ENCODE measurements at regions not wholly inside any gene's neighbourhood (a gene's known extent, or its start where the extent isn't known, plus 50 kb on each side); places are given as distances from the start of the nearest gene placed in this dataset.

- H3K36me3 ChIP-seq (ENCODE audit: low read length), result no peaks in the 10 kb centered on the region
- no peak overlapping the region for H3K27ac ChIP-seq (ENCODE audit: low read depth, low read length)
- no peak for TF ChIP-seq EZH2phosphoT487 (conservative IDR thresholded peaks at IDR 0.05; ENCODE audit: low read length)
- TF ChIP-seq, protein P1, sequence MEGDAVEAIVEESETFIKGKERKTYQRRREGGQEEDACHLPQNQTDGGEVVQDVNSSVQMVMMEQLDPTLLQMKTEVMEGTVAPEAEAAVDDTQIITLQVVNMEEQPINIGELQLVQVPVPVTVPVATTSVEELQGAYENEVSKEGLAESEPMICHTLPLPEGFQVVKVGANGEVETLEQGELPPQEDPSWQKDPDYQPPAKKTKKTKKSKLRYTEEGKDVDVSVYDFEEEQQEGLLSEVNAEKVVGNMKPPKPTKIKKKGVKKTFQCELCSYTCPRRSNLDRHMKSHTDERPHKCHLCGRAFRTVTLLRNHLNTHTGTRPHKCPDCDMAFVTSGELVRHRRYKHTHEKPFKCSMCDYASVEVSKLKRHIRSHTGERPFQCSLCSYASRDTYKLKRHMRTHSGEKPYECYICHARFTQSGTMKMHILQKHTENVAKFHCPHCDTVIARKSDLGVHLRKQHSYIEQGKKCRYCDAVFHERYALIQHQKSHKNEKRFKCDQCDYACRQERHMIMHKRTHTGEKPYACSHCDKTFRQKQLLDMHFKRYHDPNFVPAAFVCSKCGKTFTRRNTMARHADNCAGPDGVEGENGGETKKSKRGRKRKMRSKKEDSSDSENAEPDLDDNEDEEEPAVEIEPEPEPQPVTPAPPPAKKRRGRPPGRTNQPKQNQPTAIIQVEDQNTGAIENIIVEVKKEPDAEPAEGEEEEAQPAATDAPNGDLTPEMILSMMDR (IDR thresholded peaks at IDR 0.05; ENCODE audit: insufficient read depth, low read length, poor library complexity, severe bottlenecking), result no peak
- H3K4me2 ChIP-seq (ENCODE audit: low read depth, low read length, poor library complexity, severe bottlenecking), result no peak overlapping the region
- no peaks in the 10 kb centered on the region for H3K9me3 ChIP-seq (ENCODE audit: insufficient read depth, low read length)
- no peaks in the 10 kb centered on the region; the same call in 1 of the 2 replicates for H4K20me1 ChIP-seq (ENCODE audit: low read depth, low read length)
- H3K4me3 ChIP-seq (ENCODE audit: insufficient read depth, low read length, poor library complexity, severe bottlenecking), result no peak overlapping the region
- no peaks in the 10 kb centered on the region for H3F3A ChIP-seq (ENCODE audit: insufficient read depth)
- no peaks in the 10 kb centered on the region for H3K9me2 ChIP-seq (replicated peaks; ENCODE audit: insufficient read depth, low read length)
- H3K79me2 ChIP-seq (ENCODE audit: insufficient read depth, low read length), result no peaks in the 10 kb centered on the region
- no peak overlapping the region for H3K9ac ChIP-seq (ENCODE audit: low read length)
- H3K27me3 ChIP-seq (ENCODE audit: low read length), result no peaks in the 10 kb centered on the region
- H2AFZ ChIP-seq (ENCODE audit: low read depth, low read length, severe bottlenecking), result no peak overlapping the region
Measured at GRCh38 chr9:90296539-90296938, 346.1 kb downstream of the DIRAS2 start.

- no peak overlapping the region for H3K9ac ChIP-seq (ENCODE audit: low read length)
Measured at GRCh38 chr9:90299968-90300367, 342.7 kb downstream of the DIRAS2 start.

DNA sequence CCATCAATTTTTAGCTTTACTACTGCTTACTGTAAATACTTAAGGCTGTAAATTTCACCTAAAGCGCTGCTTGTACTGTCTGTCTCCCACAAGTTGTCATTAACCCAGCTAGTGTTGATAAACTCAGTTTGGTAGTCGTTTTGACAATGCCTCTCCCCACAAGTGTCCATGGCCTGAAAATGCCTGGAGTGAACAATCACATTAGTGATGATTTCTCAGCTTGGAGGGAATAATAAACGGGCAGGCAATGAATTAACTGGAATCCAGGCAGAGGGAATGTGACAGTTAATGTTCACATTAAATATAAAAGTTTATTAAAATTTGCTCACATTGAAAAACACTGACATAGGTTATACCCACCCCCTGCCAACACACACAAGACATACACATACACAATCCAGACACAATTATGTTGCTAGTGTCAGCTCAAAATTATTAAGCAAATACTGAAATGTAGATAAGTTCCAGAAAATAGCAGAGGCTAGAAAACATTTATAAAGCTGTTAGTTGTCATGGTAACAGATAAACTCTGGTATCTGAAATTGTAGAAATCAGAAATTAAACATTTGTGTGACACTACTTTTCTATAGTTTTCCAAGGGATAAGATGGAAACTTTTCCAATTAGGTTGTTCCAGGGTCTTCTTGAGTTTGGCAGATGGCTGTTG, 341.9 kb downstream of the DIRAS2 start:
- Histone ChIP-seq H3K4me3 (ENCODE audit: insufficient read depth, low read length, poor library complexity, severe bottlenecking) (no peak overlapping the region), H3K9me2 (replicated peaks; ENCODE audit: insufficient read depth, low read length) (no peaks in the 10 kb centered on the region), H4K20me1 (ENCODE audit: low read depth, low read length) (no peaks in the 10 kb centered on the region; the same call in 1 of the 2 replicates), H3K9me3 (ENCODE audit: insufficient read depth, low read length) (no peaks in the 10 kb centered on the region), H3K27me3 (ENCODE audit: low read length) (no peaks in the 10 kb centered on the region), H2AFZ (ENCODE audit: low read depth, low read length, severe bottlenecking) (no peak overlapping the region), H3K9ac (ENCODE audit: low read length) (no peak overlapping the region), H3K36me3 (ENCODE audit: low read length) (no peaks in the 10 kb centered on the region), H3K27ac (ENCODE audit: low read depth, low read length) (no peak overlapping the region), H3K79me2 (ENCODE audit: insufficient read depth, low read length) (no peaks in the 10 kb centered on the region), H3F3A (ENCODE audit: insufficient read depth) (no peaks in the 10 kb centered on the region), H3K4me2 (ENCODE audit: low read depth, low read length, poor library complexity, severe bottlenecking) (no peak overlapping the region)
- no peak for TF ChIP-seq EZH2phosphoT487 (conservative IDR thresholded peaks at IDR 0.05; ENCODE audit: low read length)
- TF ChIP-seq, protein P1 (IDR thresholded peaks at IDR 0.05; ENCODE audit: insufficient read depth, low read length, poor library complexity, severe bottlenecking), result no peak

More at GRCh38 chr9:90299968-90300367, 342.7 kb downstream of the DIRAS2 start:
- Histone ChIP-seq H3F3A (ENCODE audit: insufficient read depth) (no peaks in the 10 kb centered on the region), H3K79me2 (ENCODE audit: insufficient read depth, low read length) (no peaks in the 10 kb centered on the region), H4K20me1 (ENCODE audit: low read depth, low read length) (no peaks in the 10 kb centered on the region; the same call in 1 of the 2 replicates), H3K27ac (ENCODE audit: low read depth, low read length) (no peak overlapping the region), H3K9me2 (replicated peaks; ENCODE audit: insufficient read depth, low read length) (no peaks in the 10 kb centered on the region), H3K9me3 (ENCODE audit: insufficient read depth, low read length) (no peaks in the 10 kb centered on the region), H3K4me2 (ENCODE audit: low read depth, low read length, poor library complexity, severe bottlenecking) (no peak overlapping the region), H3K4me3 (ENCODE audit: insufficient read depth, low read length, poor library complexity, severe bottlenecking) (no peak overlapping the region), H3K36me3 (ENCODE audit: low read length) (no peaks in the 10 kb centered on the region), H3K27me3 (ENCODE audit: low read length) (no peaks in the 10 kb centered on the region), H2AFZ (ENCODE audit: low read depth, low read length, severe bottlenecking) (no peak overlapping the region)
- TF ChIP-seq EZH2phosphoT487 (conservative IDR thresholded peaks at IDR 0.05; ENCODE audit: low read length), result no peak
- TF ChIP-seq, protein P1 (IDR thresholded peaks at IDR 0.05; ENCODE audit: insufficient read depth, low read length, poor library complexity, severe bottlenecking), result no peak

All from SU-DHL-6 (cell line).